HG02642 (cell line): ENCODE measurements at regions not wholly inside any gene's neighbourhood (a gene's known extent, or its start where the extent isn't known, plus 50 kb on each side); places are given as distances from the start of the nearest gene placed in this dataset.

ENCODE experiments used
- ATAC-seq: cut with Tn5 transposase; IDR thresholded peaks from one replicate; pipeline ENCODE4 v1.9.1; 2021; ENCODE audit warnings: mild to moderate bottlenecking; ENCODE audit not compliant: unreplicated experiment, poor library complexity

- ATAC-seq = no peak
Measured at GRCh38 chr1:216794586-216794985, 71.4 kb upstream of the ESRRG start.

- ATAC-seq = no peak
Measured at GRCh38 chr1:216793973-216794372, 70.7 kb upstream of the ESRRG start.

GRCh38 chr1:216793303-216793702 lies 70.1 kb upstream of the ESRRG start:
- ATAC-seq = no peak

- ATAC-seq = no peak
Measured at GRCh38 chr1:216788671-216789070, 65.4 kb upstream of the ESRRG start.

GRCh38 chr1:216785737-216786136 lies 62.5 kb upstream of the ESRRG start:
- no peak for ATAC-seq

- no peak for ATAC-seq
Measured at GRCh38 chr1:216785221-216785620, 62.0 kb upstream of the ESRRG start.

GRCh38 chr1:216779686-216780085 lies 56.5 kb upstream of the ESRRG start:
- no peak for ATAC-seq

GRCh38 chr1:216778737-216779136 lies 55.5 kb upstream of the ESRRG start:
- ATAC-seq = no peak

GRCh38 chr1:216777148-216777547 lies 53.9 kb upstream of the ESRRG start:
- ATAC-seq = no peak
